HG02642 (cell line): ENCODE measurements at regions not wholly inside any gene's neighbourhood (a gene's known extent, or its start where the extent isn't known, plus 50 kb on each side); places are given as distances from the start of the nearest gene placed in this dataset.

Source experiments
- ATAC-seq: cut with Tn5 transposase; IDR thresholded peaks from one replicate; pipeline ENCODE4 v1.9.1; 2021; ENCODE audit warnings: mild to moderate bottlenecking; ENCODE audit not compliant: unreplicated experiment, poor library complexity

DNA sequence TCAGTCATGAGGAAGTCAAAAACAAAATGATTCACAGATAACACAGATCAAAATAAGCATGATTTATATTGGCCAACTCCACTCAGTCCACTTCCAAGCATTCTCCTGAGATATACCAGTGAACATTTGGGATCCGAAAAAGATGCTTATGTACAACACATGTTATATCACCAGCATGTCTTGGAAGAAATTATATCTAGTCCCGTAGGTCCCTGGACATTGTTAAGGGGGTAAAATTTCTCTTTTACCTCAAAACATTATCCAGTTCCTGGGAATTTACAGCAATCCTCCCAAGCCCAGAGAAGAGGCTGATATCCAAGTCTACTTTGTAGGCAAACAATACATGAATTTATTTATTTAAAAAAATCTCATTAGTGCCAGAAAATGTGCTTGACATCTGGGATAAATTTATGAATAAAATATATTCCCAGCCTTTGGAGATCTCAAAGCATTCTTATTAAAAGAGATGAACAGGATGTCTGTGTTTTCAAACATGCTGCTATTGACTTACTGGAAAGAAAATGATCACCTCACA is 582.2 kb upstream of the ZWINT start:
- ATAC-seq = no peak

GRCh38 chr10:56934515-56934914 is 573.5 kb upstream of the ZWINT start:
- no peak for ATAC-seq

DNA sequence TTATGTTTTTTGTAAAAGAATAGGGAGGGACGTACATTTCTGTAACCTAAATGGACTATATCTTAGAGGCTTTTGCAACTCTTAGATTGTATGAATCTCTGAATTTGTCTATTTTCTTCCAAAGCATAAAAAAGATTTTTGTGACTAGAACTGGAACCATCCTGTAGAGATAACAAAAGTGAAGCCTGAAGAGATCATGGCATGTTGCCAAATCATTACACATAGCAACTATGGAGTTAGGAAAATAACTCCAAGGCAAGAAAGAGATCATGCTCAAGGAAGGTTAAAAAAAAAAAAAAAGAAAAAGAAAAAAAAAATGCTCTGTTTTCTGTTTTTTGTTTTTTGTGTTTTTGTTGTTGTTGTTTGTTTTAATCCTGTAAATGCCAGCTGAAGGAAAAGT is 567.7 kb upstream of the ZWINT start:
- no peak for ATAC-seq

GRCh38 chr10:56927701-56928100 is 566.6 kb upstream of the ZWINT start:
- ATAC-seq = no peak

DNA sequence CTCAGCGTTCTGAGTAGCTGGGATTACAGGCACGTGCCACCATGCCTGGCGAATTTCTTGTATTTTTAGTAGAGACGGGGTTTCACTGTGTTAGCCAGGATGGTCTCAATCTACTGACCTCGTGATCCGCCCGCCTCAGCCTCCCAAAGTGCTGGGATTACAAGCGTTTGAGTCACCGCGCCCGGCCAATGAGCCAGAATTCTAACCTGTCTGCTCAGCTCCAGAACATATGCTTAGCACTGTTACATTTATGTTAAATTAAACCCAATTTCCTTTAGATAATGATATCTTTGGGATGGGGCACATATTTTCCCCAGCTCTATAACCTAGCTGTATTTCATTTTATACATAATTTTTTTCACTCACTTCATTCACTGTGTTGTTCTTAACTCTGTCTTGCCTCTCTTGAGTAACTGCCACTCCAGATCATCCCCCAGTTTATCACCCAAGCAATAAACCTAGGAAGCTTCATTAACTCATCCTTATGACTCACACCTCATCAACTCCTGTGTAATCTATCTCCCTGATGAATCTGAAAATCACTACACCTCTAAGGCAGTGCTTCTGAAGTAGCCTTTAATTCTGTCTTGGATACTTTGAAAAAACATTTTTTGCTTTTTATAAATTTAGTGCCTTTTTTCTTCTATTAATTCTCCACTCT is 559.7 kb upstream of the ZWINT start:
- ATAC-seq = no peak

DNA sequence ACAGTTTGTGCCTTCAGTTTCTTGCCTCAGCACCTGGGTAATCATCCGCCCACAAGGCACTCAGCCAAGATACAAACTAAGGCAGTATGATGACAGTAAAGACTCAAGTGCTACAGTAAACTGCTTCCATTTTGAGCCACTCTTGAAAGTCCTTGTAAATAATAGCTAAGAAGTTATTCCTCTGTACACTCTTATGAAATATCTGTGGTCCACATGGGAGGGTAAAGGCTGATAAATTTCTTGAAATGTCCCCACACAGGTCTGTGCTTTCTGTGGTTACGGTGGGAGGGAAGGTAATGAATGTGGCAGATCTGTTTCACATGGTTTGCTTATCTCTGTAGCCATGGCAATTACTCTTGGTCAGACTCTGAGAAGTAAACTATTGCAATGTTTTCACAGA is 551.0 kb upstream of the ZWINT start:
- no peak for ATAC-seq

- no peak for ATAC-seq
Measured at GRCh38 chr10:56905051-56905450, 544.0 kb upstream of the ZWINT start.

DNA sequence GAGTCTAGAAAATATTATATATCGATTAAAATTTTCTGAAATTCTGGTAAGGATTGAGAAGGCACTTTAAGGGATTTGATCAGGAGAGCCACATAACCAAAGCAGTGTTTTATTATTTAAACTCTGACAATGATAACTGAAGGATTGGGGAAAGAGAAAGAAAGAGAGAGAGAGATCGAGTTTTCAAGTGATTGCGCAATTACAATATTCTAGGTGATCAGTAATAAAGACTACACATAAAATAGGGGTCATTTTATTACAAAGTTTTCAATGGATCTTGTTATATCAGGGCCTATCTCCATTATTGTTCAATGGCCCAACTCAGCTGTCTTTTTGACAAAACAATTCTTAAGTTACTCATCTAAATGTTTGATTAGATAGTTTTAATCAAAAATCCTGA is 541.5 kb upstream of the ZWINT start:
- ATAC-seq = no peak

DNA sequence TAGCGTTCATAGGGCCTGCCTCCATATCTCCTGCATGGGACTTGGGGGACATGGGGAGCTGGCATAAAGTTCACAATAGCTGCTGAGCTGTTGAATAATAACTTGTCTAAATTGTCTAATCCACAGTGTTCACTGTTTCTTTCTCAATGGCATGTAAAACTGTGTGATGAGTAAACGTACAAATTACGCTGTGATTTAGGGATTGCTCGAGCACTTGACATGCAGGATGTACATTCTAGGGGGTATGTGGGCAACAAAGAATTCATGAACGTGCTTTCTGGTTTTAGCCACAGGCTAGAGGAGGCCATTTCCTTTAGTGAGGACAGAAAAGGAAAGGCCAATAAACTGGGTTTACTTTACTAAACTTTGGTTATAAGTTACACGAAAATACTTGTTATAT is 534.2 kb upstream of the ZWINT start:
- no peak for ATAC-seq

- ATAC-seq = no peak
Measured at GRCh38 chr10:56881218-56881617, 520.2 kb upstream of the ZWINT start.

GRCh38 chr10:56880606-56881005 is 519.5 kb upstream of the ZWINT start:
- ATAC-seq = no peak

- ATAC-seq = no peak
Measured at GRCh38 chr10:56874950-56875349, 513.9 kb upstream of the ZWINT start.

- ATAC-seq = no peak
Measured at GRCh38 chr10:56871160-56871668, 510.2 kb upstream of the ZWINT start.

- no peak for ATAC-seq
Measured at GRCh38 chr10:56867236-56867635, 506.2 kb upstream of the ZWINT start.

DNA sequence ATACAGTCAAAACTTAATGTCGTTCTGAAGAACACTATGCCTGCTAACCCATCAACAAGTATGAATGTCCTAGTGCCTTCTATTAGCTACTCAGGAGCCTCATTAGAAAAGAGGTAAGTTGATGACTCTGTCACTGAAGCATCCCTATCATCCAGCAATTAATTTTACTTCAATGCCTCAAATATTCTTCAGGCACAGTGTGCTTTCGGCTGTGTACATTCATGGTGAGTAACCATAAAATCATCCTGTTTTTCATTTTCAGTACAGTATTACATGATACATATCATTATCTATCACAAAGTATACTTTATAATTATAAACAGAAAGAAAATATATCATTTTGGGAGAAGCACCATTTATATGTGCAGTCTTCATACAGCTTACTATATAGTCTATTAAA is 495.5 kb upstream of the ZWINT start:
- no peak for ATAC-seq

- ATAC-seq = no peak
Measured at GRCh38 chr10:56844978-56845529, 484.0 kb upstream of the ZWINT start.

GRCh38 chr10:56836659-56837058 is 475.6 kb upstream of the ZWINT start:
- ATAC-seq = no peak

GRCh38 chr10:56831681-56832080 is 470.6 kb upstream of the ZWINT start:
- no peak for ATAC-seq

GRCh38 chr10:56823849-56824248 is 462.8 kb upstream of the ZWINT start:
- peak; percentile 74 for ATAC-seq

GRCh38 chr10:56805022-56805421 is 444.0 kb upstream of the ZWINT start:
- ATAC-seq = no peak

- ATAC-seq = no peak
Measured at GRCh38 chr10:56785292-56785691, 424.2 kb upstream of the ZWINT start.

DNA sequence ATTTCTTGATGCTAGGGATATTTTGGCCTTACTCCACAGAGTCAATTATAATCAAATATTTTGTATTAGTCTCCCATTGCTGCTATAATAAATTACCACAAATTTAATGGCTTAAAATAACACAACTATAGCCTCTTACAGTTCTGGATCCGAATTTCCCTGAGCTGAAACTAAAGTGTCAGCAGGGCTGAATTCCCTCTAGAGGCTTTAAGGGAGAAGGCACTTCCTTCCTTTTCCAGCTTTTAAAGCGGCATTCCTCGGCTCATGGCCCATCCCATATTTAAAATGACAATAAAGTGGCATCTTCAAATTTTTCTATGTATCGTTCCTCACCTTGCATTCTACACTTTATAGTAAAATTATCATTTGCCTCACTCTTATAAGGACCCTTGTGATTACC is 421.4 kb upstream of the ZWINT start:
- no peak for ATAC-seq
